Epithelial cell of esophagus (primary cell): ENCODE measurements at regions not wholly inside any gene's neighbourhood (a gene's known extent, or its start where the extent isn't known, plus 50 kb on each side); places are given as distances from the start of the nearest gene placed in this dataset.

Experiments
- DNase-seq: peaks from one replicate; pipeline ENCODE4 v3.0.0; 2010; ENCODE audit warnings: low read depth
- H3K4me3 ChIP-seq: 2 replicates; pipeline ENCODE4 v1.5.1; 2011; ENCODE audit warnings: mild to moderate bottlenecking, low read length, control low read depth
- TF ChIP-seq, protein P1 (sequence below): IDR thresholded peaks from 2 replicates; pipeline ENCODE4 v1.5.1; 2011; ENCODE audit warnings: low read depth, mild to moderate bottlenecking, low read length, control low read depth, inconsistent platforms; ENCODE audit not compliant: insufficient read depth; ENCODE audit errors: missing control alignments

DNA sequence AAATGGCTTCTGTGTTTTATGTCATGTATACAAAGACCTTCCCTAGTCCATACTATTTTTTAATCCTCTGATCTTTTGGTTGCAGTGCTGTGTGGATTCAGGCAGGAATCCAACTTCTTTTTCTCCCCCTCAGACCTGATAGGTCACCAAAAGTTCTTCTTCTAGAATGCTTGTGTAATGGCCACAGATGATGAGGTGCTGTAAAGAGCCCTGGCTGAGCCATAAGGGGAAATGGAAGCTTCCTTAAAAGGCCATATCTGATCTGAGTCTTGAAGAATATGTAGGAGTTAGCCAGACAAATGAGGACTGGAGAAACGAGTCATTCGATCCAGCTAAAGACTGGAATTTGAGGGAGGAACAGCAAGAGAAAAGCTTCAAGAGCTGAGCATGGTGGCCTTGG lies 353.9 kb downstream of the PCNX1 start:
- TF ChIP-seq, protein P1, sequence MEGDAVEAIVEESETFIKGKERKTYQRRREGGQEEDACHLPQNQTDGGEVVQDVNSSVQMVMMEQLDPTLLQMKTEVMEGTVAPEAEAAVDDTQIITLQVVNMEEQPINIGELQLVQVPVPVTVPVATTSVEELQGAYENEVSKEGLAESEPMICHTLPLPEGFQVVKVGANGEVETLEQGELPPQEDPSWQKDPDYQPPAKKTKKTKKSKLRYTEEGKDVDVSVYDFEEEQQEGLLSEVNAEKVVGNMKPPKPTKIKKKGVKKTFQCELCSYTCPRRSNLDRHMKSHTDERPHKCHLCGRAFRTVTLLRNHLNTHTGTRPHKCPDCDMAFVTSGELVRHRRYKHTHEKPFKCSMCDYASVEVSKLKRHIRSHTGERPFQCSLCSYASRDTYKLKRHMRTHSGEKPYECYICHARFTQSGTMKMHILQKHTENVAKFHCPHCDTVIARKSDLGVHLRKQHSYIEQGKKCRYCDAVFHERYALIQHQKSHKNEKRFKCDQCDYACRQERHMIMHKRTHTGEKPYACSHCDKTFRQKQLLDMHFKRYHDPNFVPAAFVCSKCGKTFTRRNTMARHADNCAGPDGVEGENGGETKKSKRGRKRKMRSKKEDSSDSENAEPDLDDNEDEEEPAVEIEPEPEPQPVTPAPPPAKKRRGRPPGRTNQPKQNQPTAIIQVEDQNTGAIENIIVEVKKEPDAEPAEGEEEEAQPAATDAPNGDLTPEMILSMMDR = no peak
- H3K4me3 ChIP-seq = no peak overlapping the region
- no peak for DNase-seq

DNA sequence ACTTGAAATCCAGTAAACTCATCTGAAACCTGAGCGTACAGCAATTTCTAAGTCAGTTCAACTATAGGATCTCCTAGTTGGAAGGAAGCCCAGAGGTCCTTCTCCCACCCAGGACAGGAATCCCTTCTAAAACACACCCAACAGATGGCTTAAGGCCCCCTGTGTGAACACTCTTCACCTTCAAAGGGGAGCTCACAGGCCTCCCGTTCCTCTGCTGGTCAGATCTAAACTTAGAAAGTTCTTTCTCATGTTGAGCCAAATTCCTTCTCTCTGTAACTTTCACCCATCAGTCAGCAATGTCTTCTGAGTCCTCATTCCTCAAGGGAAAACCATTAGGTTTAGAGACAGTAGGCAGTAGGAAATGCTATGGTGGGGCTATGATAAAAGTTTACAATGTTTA lies 355.2 kb downstream of the PCNX1 start:
- DNase-seq = no peak
- TF ChIP-seq, protein P1 = no peak

DNA sequence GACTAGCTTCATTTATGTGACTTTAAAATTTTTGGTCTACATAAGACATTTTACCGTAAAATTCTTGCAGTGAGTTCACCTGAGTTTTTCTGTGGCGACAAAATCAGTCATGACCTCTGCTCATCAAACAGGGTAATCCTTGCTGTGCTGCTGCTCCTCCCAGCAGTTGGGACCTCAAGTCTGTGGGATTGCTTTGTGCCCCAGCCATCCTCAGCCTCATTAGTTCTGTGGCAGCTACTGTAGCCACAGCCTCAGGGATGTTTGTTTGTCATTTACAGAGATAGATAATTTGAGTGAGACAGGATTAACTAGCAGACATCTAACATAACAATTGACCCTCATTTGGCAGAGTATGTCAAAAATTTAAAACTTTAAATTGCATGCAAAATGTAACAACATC lies 357.0 kb downstream of the PCNX1 start:
- no peak for DNase-seq
- H3K4me3 ChIP-seq = no peak overlapping the region
- TF ChIP-seq, protein P1 = no peak

More for the DNA sequence above, 355.2 kb downstream of the PCNX1 start:
- H3K4me3 ChIP-seq = no peak overlapping the region

DNA sequence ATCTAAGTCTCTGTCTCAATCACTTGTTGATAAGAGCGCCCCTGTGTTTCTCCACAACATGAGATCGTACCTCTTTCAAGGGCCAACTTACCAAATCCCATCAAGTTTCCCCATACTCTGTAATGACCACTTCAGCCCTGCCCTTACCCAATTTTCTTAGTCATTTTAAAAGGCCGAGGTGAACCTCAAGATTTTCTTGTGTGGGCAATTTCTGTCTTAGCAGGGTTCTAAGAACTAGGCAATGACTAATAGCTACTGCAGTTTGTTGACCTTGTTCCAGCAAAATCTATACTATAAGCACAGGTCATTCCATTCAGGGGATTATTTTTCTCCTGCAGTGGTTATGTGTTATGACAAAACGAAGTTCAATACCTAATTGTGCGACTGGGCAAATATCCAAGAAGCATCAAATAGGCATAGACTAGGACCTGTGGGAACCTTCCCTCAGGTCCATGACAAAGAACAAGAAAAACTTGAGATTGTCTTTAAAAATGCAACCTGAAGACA lies 359.8 kb downstream of the PCNX1 start:
- peak; percentile 44 for DNase-seq
- TF ChIP-seq, protein P1 = no peak
- H3K4me3 ChIP-seq = no peak overlapping the region

DNA sequence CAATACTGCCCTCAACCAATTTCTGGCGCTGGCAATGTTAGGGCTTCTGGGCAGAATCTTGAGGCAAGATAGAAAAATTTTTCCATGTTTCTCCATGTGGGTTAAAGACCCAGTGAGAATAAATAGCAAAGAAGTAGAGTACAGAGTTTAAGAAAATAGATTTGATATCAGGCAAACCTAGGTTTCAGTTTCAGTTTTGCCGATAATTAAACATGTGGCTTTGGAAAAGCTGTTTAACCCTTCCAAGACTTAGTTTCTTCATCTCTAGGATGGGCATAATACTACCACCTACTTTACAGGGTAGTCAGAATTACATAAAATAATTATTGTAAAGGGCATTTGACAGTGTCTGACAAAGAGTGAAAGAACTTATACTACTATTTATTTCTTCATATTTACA lies 360.4 kb downstream of the PCNX1 start:
- H3K4me3 ChIP-seq = no peak overlapping the region
- TF ChIP-seq, protein P1 = no peak
- no peak for DNase-seq

DNA sequence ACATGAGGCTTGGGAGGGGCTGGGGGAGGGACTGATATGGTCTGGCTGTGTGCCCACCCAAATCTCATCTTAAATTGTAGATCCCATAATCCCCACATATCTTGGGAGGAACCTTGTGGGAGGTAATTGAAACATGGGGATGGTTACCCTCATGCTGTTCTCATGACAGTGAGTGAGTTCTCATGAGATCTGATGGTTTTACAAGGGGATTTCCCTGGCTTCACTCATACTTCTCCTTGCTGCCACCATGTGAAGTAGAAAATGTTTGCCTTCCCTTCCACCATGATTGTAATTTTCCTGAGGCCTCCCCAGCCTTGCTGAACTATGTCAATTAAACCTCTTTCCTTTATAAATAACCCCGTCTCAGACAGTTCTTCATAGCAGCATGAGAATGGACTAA lies 362.9 kb downstream of the PCNX1 start:
- TF ChIP-seq, protein P1 = no peak
- H3K4me3 ChIP-seq = no peak overlapping the region
- DNase-seq = no peak

DNA sequence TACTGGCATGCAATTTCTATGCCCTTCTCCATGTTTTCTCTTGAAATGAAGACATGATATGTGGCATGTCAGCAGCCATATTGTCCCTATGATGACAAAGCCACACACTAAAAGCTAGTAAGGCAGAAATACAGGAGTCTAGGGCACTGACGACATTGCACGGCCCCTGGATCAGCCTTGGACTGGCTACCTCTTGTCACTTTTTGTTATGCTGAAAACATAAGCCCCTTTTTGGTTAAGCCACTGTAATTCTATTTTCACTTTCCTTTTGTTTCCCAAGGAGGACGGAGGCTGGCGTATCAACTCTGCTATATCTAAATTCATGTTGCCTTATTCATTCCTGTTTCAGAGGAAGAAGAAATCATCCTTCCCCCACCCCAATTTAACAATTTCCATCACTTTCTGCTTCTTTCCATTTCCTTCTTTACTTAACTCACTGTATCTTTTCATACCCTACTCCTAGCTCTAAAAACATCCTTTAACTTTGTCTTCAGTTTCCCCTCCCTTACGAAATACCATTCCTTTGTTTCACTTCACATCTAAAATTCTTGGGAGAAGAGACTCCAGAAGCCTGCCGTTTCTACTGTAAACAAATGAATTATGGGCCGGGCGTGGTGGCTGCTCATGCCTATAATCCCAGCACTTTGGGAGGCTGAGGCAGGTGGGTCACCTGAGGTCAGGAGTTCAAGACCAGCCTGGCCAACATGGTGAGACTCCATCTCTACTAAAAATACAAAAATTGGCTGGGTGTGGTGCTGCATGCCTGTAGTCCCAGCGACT lies 364.1 kb downstream of the PCNX1 start:
- TF ChIP-seq, protein P1 = no peak
- DNase-seq = no peak
- no peak overlapping the region for H3K4me3 ChIP-seq
